HG02973 (cell line): ENCODE measurements at regions not wholly inside any gene's neighbourhood (a gene's known extent, or its start where the extent isn't known, plus 50 kb on each side); places are given as distances from the start of the nearest gene placed in this dataset.
"Not testable (repeated sequence)": the region's sequence is repeated elsewhere in the genome, so short reads cannot be mapped to it uniquely, and the experiment has no call there.

Source experiments
- ATAC-seq: cut with Tn5 transposase; IDR thresholded peaks from one replicate; pipeline ENCODE4 v1.9.1; 2021; ENCODE audit warnings: moderate library complexity; ENCODE audit not compliant: unreplicated experiment

- no peak for ATAC-seq
These were observed 1435.9 kb downstream of the OTOL1 start for GRCh38 chr3:162932503-162932902.

GRCh38 chr3:162933656-162934055, 1437.0 kb downstream of the OTOL1 start:
- ATAC-seq: no peak

- ATAC-seq: no peak
These were observed 1440.1 kb downstream of the OTOL1 start for GRCh38 chr3:162936706-162937105.

GRCh38 chr3:162938083-162938482, 1441.5 kb downstream of the OTOL1 start:
- no peak for ATAC-seq

- no peak for ATAC-seq
These were observed 1449.0 kb downstream of the OTOL1 start for GRCh38 chr3:162945626-162946025.

GRCh38 chr3:162956711-162957110, 1460.1 kb downstream of the OTOL1 start:
- no peak for ATAC-seq

- no peak for ATAC-seq
These were observed 1463.7 kb downstream of the OTOL1 start for GRCh38 chr3:162960269-162960668.

GRCh38 chr3:162970292-162970691, 1473.7 kb downstream of the OTOL1 start:
- no peak for ATAC-seq

- ATAC-seq: no peak
These were observed 1475.1 kb downstream of the OTOL1 start for GRCh38 chr3:162971715-162972114.

GRCh38 chr3:162973428-162973917, 1476.9 kb downstream of the OTOL1 start:
- ATAC-seq: no peak

GRCh38 chr3:162978136-162978535, 1481.5 kb downstream of the OTOL1 start:
- no peak for ATAC-seq

- no peak for ATAC-seq
These were observed 1488.1 kb downstream of the OTOL1 start for GRCh38 chr3:162984746-162985145.

- ATAC-seq: not testable (repeated sequence)
These were observed 1490.6 kb downstream of the OTOL1 start for GRCh38 chr3:162987085-162987794.

- no peak for ATAC-seq
These were observed 1496.1 kb downstream of the OTOL1 start for GRCh38 chr3:162992741-162993140.

GRCh38 chr3:162994165-162994564, 1497.6 kb downstream of the OTOL1 start:
- ATAC-seq: no peak

- no peak for ATAC-seq
These were observed 1499.8 kb downstream of the OTOL1 start for GRCh38 chr3:162996368-162996767.

GRCh38 chr3:162998205-162998604, 1501.6 kb downstream of the OTOL1 start:
- no peak for ATAC-seq

GRCh38 chr3:163011596-163011995, 1515.0 kb downstream of the OTOL1 start:
- ATAC-seq: no peak

GRCh38 chr3:163016251-163016650, 1519.6 kb downstream of the OTOL1 start:
- no peak for ATAC-seq

- no peak for ATAC-seq
These were observed 1521.5 kb downstream of the OTOL1 start for GRCh38 chr3:163018067-163018466.

- ATAC-seq: no peak
These were observed 1522.1 kb downstream of the OTOL1 start for GRCh38 chr3:163018664-163019063.

GRCh38 chr3:163019260-163019659, 1522.7 kb downstream of the OTOL1 start:
- no peak for ATAC-seq

- no peak for ATAC-seq
These were observed 1537.0 kb downstream of the OTOL1 start for GRCh38 chr3:163033652-163034051.
